Adrenal gland (tissue), 9 donors: ENCODE measurements at regions not wholly inside any gene's neighbourhood (a gene's known extent, or its start where the extent isn't known, plus 50 kb on each side); places are given as distances from the start of the nearest gene placed in this dataset.

Source experiments
- DNase-seq, 7 donors: peaks; one replicate each; pipeline ENCODE4 v3.0.0-alpha.2; 2019 to 2020
- H3K27ac ChIP-seq, 5 donors: fragments of 200-600 bp; sonication (generic) in 4 of 5; 1 replicate in 3 of 5; 2 replicates in 2 of 5; pipeline versions ENCODE4 v1.5.1 to v1.8.0; 2016 to 2020; ENCODE audit warnings: mild to moderate bottlenecking in 1 of 5
- H3K27me3 ChIP-seq: fragments of 200-600 bp; 2 replicates; pipeline ENCODE4 v1.8.0; 2021
- H3K36me3 ChIP-seq, 2 donors: fragments of 200-600 bp; replicated peaks in 1 of 2; 1 replicate in 1 of 2; 2 replicates in 1 of 2; pipeline versions ENCODE4 v1.5.1 to v1.8.0; 2018 to 2022
- H3K4me1 ChIP-seq, 2 donors: fragments of 200-600 bp; replicated peaks in 1 of 2; 1 replicate in 1 of 2; 2 replicates in 1 of 2; pipeline versions ENCODE4 v1.5.1 to v1.8.0; 2018 to 2021
- H3K4me3 ChIP-seq, 4 donors: fragments of 200-600 bp; sonication (generic) in 3 of 4; one replicate each; pipeline ENCODE4 v1.5.1; 2016 to 2018
- H3K9me3 ChIP-seq, 3 donors: fragments of 200-600 bp; sonication (generic) in 1 of 3; replicated peaks in 1 of 3; 1 replicate in 2 of 3; 2 replicates in 1 of 3; pipeline versions ENCODE4 v1.5.1 to v1.8.0; 2016 to 2021
- CTCF ChIP-seq, 6 experiments: fragments of 450-650 bp in 4 of 6; fragments of 200-600 bp in 2 of 6; sonication (generic) in 1 of 6; IDR thresholded peaks; 1 replicate in 5 of 6; 2 replicates in 1 of 6; pipeline versions ENCODE4 v1.5.1 to v1.8.0; 2016 to 2021; ENCODE audit warnings: antibody characterized with exemption in 6 of 6, mild to moderate bottlenecking in 2 of 6, moderate library complexity in 1 of 6
- POLR2A ChIP-seq, 2 donors: fragments of 450-650 bp; IDR thresholded peaks; one replicate each; pipeline ENCODE4 v1.6.1; 2017; ENCODE audit warnings: antibody characterized with exemption in 2 of 2, mild to moderate bottlenecking in 2 of 2, moderate library complexity in 1 of 2
- WGBS, 4 donors: extraction: QIAGEN DNeasy Blood & Tissue Kit in 2 of 4; methylation state at CpG; one replicate each; pipeline versions ENCODE4 v1.1.5 to v1.1.7; 2013 to 2017; 5-methylcytosine and 5-hydroxymethylcytosine counted together
- intact Hi-C, 2 donors: fragments of 100-400 bp; cut with DNase I; formaldehyde crosslinking; loops; one replicate each; pipeline versions ENCODE4 v1.14.1 to v1.15.0; 2022 to 2023
- donor health status: healthy with polysubstance abuse.
- donor health status: Bipolar disorder and iron deficiency.
- donor health status: DM: yes; HTN: yes; CAD: no.
- donor health status: DM: no; HTN: no; CAD: no.
- donor health status: DM: no; HTN: no; CAD: no.

DNA sequence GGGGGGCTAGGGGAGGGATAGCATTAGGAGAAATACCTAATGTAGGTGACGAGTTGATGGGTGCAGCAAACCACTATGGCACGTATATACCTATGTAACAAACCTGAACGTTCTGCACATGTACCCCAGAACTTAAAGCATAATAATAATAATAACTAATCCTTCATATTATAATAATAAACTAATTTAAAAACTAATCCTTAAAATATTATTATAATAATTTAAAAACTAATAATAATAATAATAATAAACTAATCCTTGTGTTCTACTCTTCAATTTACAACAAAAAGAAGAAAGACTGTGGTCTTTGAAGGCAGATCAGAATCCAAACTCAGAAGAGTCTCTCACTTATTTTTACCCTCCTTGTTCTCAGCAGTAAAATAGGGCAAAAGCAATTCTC lies 774.9 kb downstream of the CDH8 start:
- no peak for DNase-seq
- 76 to 88% (median 84%) methylated on average over 3 of the region's 3 CpGs for WGBS, 4 donors
- Histone ChIP-seq H3K9me3 (no peaks in the 10 kb centered on the region), H3K36me3 (no peaks in the 10 kb centered on the region), H3K27me3 (no peaks in the 10 kb centered on the region), H3K27ac (no peak overlapping the region), H3K4me3 (no peak overlapping the region), H3K4me1 (no peaks in the 10 kb centered on the region)
- intact Hi-C loops, result no loop called here
- no peak for TF ChIP-seq CTCF (IDR thresholded peaks at IDR 0.05)
- no peak for TF ChIP-seq POLR2A (IDR thresholded peaks at IDR 0.05)

- Histone ChIP-seq H3K4me1 (no peaks in the 10 kb centered on the region), H3K4me3 (no peak overlapping the region), H3K36me3 (no peaks in the 10 kb centered on the region), H3K27me3 (no peaks in the 10 kb centered on the region), H3K9me3 (no peaks in the 10 kb centered on the region), H3K27ac (no peak overlapping the region)
- no peak for DNase-seq
- WGBS, 4 donors, result 67 to 93% (median 83%) methylated on average over 1 of the region's 1 CpG
- intact Hi-C loops, result no loop called here
- TF ChIP-seq CTCF (IDR thresholded peaks at IDR 0.05), result no peak
- TF ChIP-seq POLR2A (IDR thresholded peaks at IDR 0.05), result no peak
These were observed 789.6 kb downstream of the CDH8 start for GRCh38 chr16:61246592-61246991.

- H3K4me3 ChIP-seq, result no peak overlapping the region
- no peak overlapping the region for H3K27ac ChIP-seq
- H3K9me3 ChIP-seq, result no peaks in the 10 kb centered on the region
- no peaks in the 10 kb centered on the region for H3K4me1 ChIP-seq
- 80 to 91% (median 88%) methylated on average over 4 to 5 of the region's 5 CpGs for WGBS, 4 donors
- intact Hi-C loops, result no loop called here
- DNase-seq, result no peak
- no peaks in the 10 kb centered on the region for H3K27me3 ChIP-seq
- no peaks in the 10 kb centered on the region for H3K36me3 ChIP-seq
- TF ChIP-seq POLR2A (IDR thresholded peaks at IDR 0.05), result no peak
- no peak for TF ChIP-seq CTCF (IDR thresholded peaks at IDR 0.05)
These were observed 792.3 kb downstream of the CDH8 start for GRCh38 chr16:61243954-61244353.

- Histone ChIP-seq H3K4me1 (no peaks in the 10 kb centered on the region), H3K36me3 (no peaks in the 10 kb centered on the region), H3K27me3 (no peaks in the 10 kb centered on the region), H3K4me3 (no peak overlapping the region), H3K27ac (no peak overlapping the region), H3K9me3 (no peaks in the 10 kb centered on the region)
- intact Hi-C loops, result no loop called here
- no peak for TF ChIP-seq CTCF (IDR thresholded peaks at IDR 0.05)
- no peak for TF ChIP-seq POLR2A (IDR thresholded peaks at IDR 0.05)
- WGBS, 4 donors, result 63 to 75% (median 70%) methylated on average over 9 of the region's 9 CpGs
- DNase-seq, result no peak
These were observed 798.3 kb downstream of the CDH8 start for GRCh38 chr16:61237884-61238485.
